Esophagus muscularis mucosa (tissue), 4 donors: ENCODE measurements at regions not wholly inside any gene's neighbourhood (a gene's known extent, or its start where the extent isn't known, plus 50 kb on each side); places are given as distances from the start of the nearest gene placed in this dataset.

Experiments
- EP300 ChIP-seq: sonication (generic); formaldehyde crosslinking; IDR thresholded peaks from one replicate; pipeline ENCODE4 v1.6.1; 2017; ENCODE audit warnings: antibody characterized with exemption
- POLR2A ChIP-seq: fragments of 450-650 bp; IDR thresholded peaks from one replicate; pipeline ENCODE4 v1.6.1; 2017; ENCODE audit warnings: antibody characterized with exemption, moderate library complexity, mild to moderate bottlenecking, low read depth
- POLR2AphosphoS5 ChIP-seq, 2 donors: sonication (generic); formaldehyde crosslinking; IDR thresholded peaks; one replicate each; pipeline ENCODE4 v1.6.1; 2017; ENCODE audit warnings: antibody characterized with exemption in 2 of 2
- TF ChIP-seq, protein P1 (sequence below), 3 experiments: fragments of 200-600 bp in 2 of 3; fragments of 450-650 bp in 1 of 3; sonication (generic) in 2 of 3; IDR thresholded peaks; one replicate each; pipeline ENCODE4 v1.5.1; 2017 to 2019; ENCODE audit warnings: antibody characterized with exemption in 3 of 3, mild to moderate bottlenecking in 2 of 3, moderate library complexity in 1 of 3

DNA sequence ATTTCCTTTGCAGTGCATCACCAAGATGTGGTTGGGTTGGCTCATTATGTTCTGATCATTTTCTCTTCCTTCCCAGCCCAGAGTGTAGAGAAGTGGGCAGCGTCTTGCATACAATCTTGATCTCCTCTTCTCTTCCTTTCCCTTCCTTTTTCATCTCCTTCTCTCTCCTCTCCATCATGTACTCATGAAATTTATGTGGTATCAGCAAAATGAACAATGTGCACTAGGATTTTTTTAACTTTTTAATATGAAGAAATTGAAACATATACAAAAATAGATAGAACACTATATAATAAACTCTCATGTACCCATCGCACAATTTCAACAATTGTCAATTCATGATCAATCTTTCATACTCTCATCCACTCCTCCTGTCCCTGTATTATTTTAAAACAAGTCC is 593.5 kb downstream of the BCOR start:
- TF ChIP-seq POLR2A (no peak), POLR2AphosphoS5 (IDR thresholded peaks at IDR 0.05) (no peak), EP300 (no peak)
- TF ChIP-seq, protein P1, sequence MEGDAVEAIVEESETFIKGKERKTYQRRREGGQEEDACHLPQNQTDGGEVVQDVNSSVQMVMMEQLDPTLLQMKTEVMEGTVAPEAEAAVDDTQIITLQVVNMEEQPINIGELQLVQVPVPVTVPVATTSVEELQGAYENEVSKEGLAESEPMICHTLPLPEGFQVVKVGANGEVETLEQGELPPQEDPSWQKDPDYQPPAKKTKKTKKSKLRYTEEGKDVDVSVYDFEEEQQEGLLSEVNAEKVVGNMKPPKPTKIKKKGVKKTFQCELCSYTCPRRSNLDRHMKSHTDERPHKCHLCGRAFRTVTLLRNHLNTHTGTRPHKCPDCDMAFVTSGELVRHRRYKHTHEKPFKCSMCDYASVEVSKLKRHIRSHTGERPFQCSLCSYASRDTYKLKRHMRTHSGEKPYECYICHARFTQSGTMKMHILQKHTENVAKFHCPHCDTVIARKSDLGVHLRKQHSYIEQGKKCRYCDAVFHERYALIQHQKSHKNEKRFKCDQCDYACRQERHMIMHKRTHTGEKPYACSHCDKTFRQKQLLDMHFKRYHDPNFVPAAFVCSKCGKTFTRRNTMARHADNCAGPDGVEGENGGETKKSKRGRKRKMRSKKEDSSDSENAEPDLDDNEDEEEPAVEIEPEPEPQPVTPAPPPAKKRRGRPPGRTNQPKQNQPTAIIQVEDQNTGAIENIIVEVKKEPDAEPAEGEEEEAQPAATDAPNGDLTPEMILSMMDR (IDR thresholded peaks at IDR 0.05) = no peak
